Stomach (tissue), 4 donors: ENCODE measurements at regions not wholly inside any gene's neighbourhood (a gene's known extent, or its start where the extent isn't known, plus 50 kb on each side); places are given as distances from the start of the nearest gene placed in this dataset.

Source experiments
- EP300 ChIP-seq: sonication (generic); formaldehyde crosslinking; IDR thresholded peaks from one replicate; pipeline ENCODE4 v1.6.1; 2017; ENCODE audit warnings: antibody characterized with exemption
- POLR2A ChIP-seq, 4 donors: fragments of 450-650 bp; IDR thresholded peaks; one replicate each; pipeline ENCODE4 v1.6.1; 2016; ENCODE audit warnings: antibody characterized with exemption in 4 of 4, control low read depth in 2 of 4, mild to moderate bottlenecking in 1 of 4, moderate library complexity in 1 of 4
- POLR2AphosphoS5 ChIP-seq, 3 donors: sonication (generic); formaldehyde crosslinking; IDR thresholded peaks; one replicate each; pipeline ENCODE4 v1.6.1; 2016; ENCODE audit warnings: antibody characterized with exemption in 3 of 3
- TF ChIP-seq, protein P1 (sequence below), 7 experiments: fragments of 450-650 bp in 4 of 7; fragments of 200-600 bp in 3 of 7; sonication (generic) in 3 of 7; IDR thresholded peaks; one replicate each; pipeline ENCODE4 v1.5.1; 2016 to 2019; ENCODE audit warnings: antibody characterized with exemption in 7 of 7, control low read depth in 2 of 7, mild to moderate bottlenecking in 1 of 7

- TF ChIP-seq POLR2AphosphoS5 (IDR thresholded peaks at IDR 0.05) = no peak
- TF ChIP-seq, protein P1, sequence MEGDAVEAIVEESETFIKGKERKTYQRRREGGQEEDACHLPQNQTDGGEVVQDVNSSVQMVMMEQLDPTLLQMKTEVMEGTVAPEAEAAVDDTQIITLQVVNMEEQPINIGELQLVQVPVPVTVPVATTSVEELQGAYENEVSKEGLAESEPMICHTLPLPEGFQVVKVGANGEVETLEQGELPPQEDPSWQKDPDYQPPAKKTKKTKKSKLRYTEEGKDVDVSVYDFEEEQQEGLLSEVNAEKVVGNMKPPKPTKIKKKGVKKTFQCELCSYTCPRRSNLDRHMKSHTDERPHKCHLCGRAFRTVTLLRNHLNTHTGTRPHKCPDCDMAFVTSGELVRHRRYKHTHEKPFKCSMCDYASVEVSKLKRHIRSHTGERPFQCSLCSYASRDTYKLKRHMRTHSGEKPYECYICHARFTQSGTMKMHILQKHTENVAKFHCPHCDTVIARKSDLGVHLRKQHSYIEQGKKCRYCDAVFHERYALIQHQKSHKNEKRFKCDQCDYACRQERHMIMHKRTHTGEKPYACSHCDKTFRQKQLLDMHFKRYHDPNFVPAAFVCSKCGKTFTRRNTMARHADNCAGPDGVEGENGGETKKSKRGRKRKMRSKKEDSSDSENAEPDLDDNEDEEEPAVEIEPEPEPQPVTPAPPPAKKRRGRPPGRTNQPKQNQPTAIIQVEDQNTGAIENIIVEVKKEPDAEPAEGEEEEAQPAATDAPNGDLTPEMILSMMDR (IDR thresholded peaks at IDR 0.05) = no peak
- TF ChIP-seq EP300 = no peak
- no peak for TF ChIP-seq POLR2A (IDR thresholded peaks at IDR 0.05)
Measured at GRCh38 chr11:113562981-113563461, 87.8 kb upstream of the DRD2 start.
